ENCODE measurements at regions not wholly inside any gene's neighbourhood (a gene's known extent, or its start where the extent isn't known, plus 50 kb on each side); places are given as distances from the start of the nearest gene placed in this dataset.

GRCh38 chr7:119758254-119758653 lies 514.7 kb upstream of the KCND2 start:
- Histone ChIP-seq H3K9me3 (ENCODE audit: insufficient read depth, low read depth, low read length) (no peaks in the 10 kb centered on the region), H4K20me1 (ENCODE audit: insufficient read depth, low read length, poor library complexity, severe bottlenecking) (no peaks in the 10 kb centered on the region), H3K9ac (ENCODE audit: low read depth, low read length, poor library complexity, severe bottlenecking) (no peak overlapping the region), H3K27me3 (ENCODE audit: insufficient read depth, low read length, poor library complexity, severe bottlenecking) (no peaks in the 10 kb centered on the region), H3K4me2 (ENCODE audit: low read depth, low read length, poor library complexity, severe bottlenecking) (no peak overlapping the region), H2AFZ (ENCODE audit: low read length) (no peak overlapping the region), H3K9me2 (replicated peaks; ENCODE audit: low read depth, low read length) (no peaks in the 10 kb centered on the region), H3F3A (ENCODE audit: low read depth) (no peaks in the 10 kb centered on the region), H3K36me3 (ENCODE audit: insufficient read depth, low read length) (no peaks in the 10 kb centered on the region), H3K79me2 (ENCODE audit: insufficient read depth, low read length) (no peaks in the 10 kb centered on the region), H3K4me1 (ENCODE audit: insufficient read depth, low read length, poor library complexity, severe bottlenecking) (no peaks in the 10 kb centered on the region), H3K4me3 (ENCODE audit: low read length, poor library complexity, severe bottlenecking) (no peak overlapping the region)
- TF ChIP-seq EZH2phosphoT487 (IDR thresholded peaks at IDR 0.05; ENCODE audit: borderline replicate concordance) (no peak), CTCF (conservative IDR thresholded peaks at IDR 0.05; ENCODE audit: low read length) (no peak)

GRCh38 chr7:119761776-119762175 lies 511.2 kb upstream of the KCND2 start:
- Histone ChIP-seq H3K4me1 (ENCODE audit: insufficient read depth, low read length, poor library complexity, severe bottlenecking) (no peaks in the 10 kb centered on the region), H3K9me2 (replicated peaks; ENCODE audit: low read depth, low read length) (no peaks in the 10 kb centered on the region), H4K20me1 (ENCODE audit: insufficient read depth, low read length, poor library complexity, severe bottlenecking) (no peaks in the 10 kb centered on the region), H3K4me2 (ENCODE audit: low read depth, low read length, poor library complexity, severe bottlenecking) (no peak overlapping the region), H3F3A (ENCODE audit: low read depth) (no peaks in the 10 kb centered on the region), H2AFZ (ENCODE audit: low read length) (no peak overlapping the region), H3K9ac (ENCODE audit: low read depth, low read length, poor library complexity, severe bottlenecking) (no peak overlapping the region), H3K36me3 (ENCODE audit: insufficient read depth, low read length) (no peaks in the 10 kb centered on the region), H3K79me2 (ENCODE audit: insufficient read depth, low read length) (no peaks in the 10 kb centered on the region), H3K9me3 (ENCODE audit: insufficient read depth, low read depth, low read length) (no peaks in the 10 kb centered on the region), H3K27me3 (ENCODE audit: insufficient read depth, low read length, poor library complexity, severe bottlenecking) (no peaks in the 10 kb centered on the region), H3K4me3 (ENCODE audit: low read length, poor library complexity, severe bottlenecking) (no peak overlapping the region)
- no peak for TF ChIP-seq EZH2phosphoT487 (IDR thresholded peaks at IDR 0.05; ENCODE audit: borderline replicate concordance)
- TF ChIP-seq CTCF (conservative IDR thresholded peaks at IDR 0.05; ENCODE audit: low read length), result no peak

GRCh38 chr7:119782286-119782685 lies 490.7 kb upstream of the KCND2 start:
- H2AFZ ChIP-seq (ENCODE audit: low read length), result no peak overlapping the region
- no peaks in the 10 kb centered on the region for H3F3A ChIP-seq (ENCODE audit: low read depth)
- H3K9me3 ChIP-seq (ENCODE audit: insufficient read depth, low read depth, low read length), result no peaks in the 10 kb centered on the region
- no peaks in the 10 kb centered on the region for H4K20me1 ChIP-seq (ENCODE audit: insufficient read depth, low read length, poor library complexity, severe bottlenecking)
- H3K4me2 ChIP-seq (ENCODE audit: low read depth, low read length, poor library complexity, severe bottlenecking), result no peak overlapping the region
- no peaks in the 10 kb centered on the region for H3K9me2 ChIP-seq (replicated peaks; ENCODE audit: low read depth, low read length)
- TF ChIP-seq EZH2phosphoT487 (IDR thresholded peaks at IDR 0.05; ENCODE audit: borderline replicate concordance), result no peak
- no peak for TF ChIP-seq CTCF (conservative IDR thresholded peaks at IDR 0.05; ENCODE audit: low read length)
- no peaks in the 10 kb centered on the region for H3K36me3 ChIP-seq (ENCODE audit: insufficient read depth, low read length)
- no peaks in the 10 kb centered on the region for H3K79me2 ChIP-seq (ENCODE audit: insufficient read depth, low read length)
- no peaks in the 10 kb centered on the region for H3K27me3 ChIP-seq (ENCODE audit: insufficient read depth, low read length, poor library complexity, severe bottlenecking)
- H3K4me1 ChIP-seq (ENCODE audit: insufficient read depth, low read length, poor library complexity, severe bottlenecking), result no peaks in the 10 kb centered on the region
- H3K4me3 ChIP-seq (ENCODE audit: low read length, poor library complexity, severe bottlenecking), result no peak overlapping the region
- H3K9ac ChIP-seq (ENCODE audit: low read depth, low read length, poor library complexity, severe bottlenecking), result no peak overlapping the region

All from Loucy (cell line).